IPS-20b (cell line): ENCODE measurements at regions not wholly inside any gene's neighbourhood (a gene's known extent, or its start where the extent isn't known, plus 50 kb on each side); places are given as distances from the start of the nearest gene placed in this dataset.

Experiments used
- H3K27ac ChIP-seq: one replicate; pipeline ENCODE4 v1.5.1; 2013; ENCODE audit warnings: low read length
- H3K27me3 ChIP-seq: 2 replicates; pipeline ENCODE4 v1.6.1; 2013; ENCODE audit warnings: mild to moderate bottlenecking, low read length, inconsistent platforms; ENCODE audit not compliant: insufficient read depth
- H3K36me3 ChIP-seq: 2 replicates; pipeline ENCODE4 v1.6.1; 2013; ENCODE audit warnings: low read depth, mild to moderate bottlenecking, inconsistent platforms, low read length, moderate library complexity; ENCODE audit not compliant: insufficient read depth
- H3K4me1 ChIP-seq: 2 replicates; pipeline ENCODE4 v1.6.1; 2013; ENCODE audit warnings: mild to moderate bottlenecking, control low read depth, inconsistent platforms, low read length, moderate library complexity; ENCODE audit not compliant: insufficient read depth
- H3K4me3 ChIP-seq: 2 replicates; pipeline ENCODE4 v1.5.1; 2013; ENCODE audit warnings: mild to moderate bottlenecking, low read length, inconsistent platforms
- H3K9ac ChIP-seq: 2 replicates; pipeline ENCODE4 v1.6.1; 2013; ENCODE audit warnings: low read depth, mild to moderate bottlenecking, inconsistent platforms, low read length, moderate library complexity
- H3K9me3 ChIP-seq: 2 replicates; pipeline ENCODE4 v1.6.1; 2013; ENCODE audit warnings: mild to moderate bottlenecking, low read depth, low read length, inconsistent platforms; ENCODE audit not compliant: insufficient read depth

DNA sequence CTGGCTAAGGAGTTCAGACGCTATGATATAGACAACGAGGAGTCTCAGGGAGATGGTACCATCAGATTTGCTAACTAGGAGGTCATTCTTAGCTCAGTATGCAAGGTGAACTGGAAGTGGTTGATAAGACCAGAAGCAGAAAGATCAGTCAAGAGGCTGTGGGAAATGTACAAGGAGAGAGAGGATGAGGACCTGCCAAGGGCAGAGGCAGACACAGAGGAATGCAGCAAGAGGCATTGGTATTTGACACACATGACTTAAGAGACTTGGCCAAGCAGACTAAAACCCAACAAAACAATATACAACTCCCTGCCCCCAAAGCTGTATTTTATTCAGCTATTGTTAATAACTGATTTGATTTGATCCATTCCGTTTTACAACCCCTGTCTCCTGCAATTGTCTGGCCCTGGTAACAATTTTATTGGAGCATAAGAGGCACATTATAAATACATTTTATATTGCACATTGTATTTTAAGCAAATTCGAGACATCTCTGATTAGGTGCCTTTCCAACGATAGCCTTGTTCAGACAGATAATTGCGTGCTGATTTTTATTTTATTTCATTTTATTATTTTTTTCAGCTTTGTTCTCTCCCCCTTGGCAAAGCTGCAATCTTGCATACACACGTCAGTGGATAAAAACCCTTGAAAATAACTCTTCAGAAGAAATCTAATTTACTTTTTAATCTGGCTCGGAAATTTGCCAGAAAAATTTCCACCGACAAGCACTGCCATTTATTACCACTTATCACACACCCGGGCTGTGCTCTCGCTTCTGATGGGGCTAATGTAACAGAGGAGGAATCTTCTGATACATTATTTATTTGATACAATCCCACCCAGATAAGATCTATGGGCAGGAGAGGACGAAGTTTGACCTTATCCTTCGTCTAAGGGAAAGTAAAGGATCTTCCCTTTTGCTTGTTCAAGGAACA, 237.8 kb downstream of the NXPE2 start:
- Histone ChIP-seq H3K36me3 (no peaks in the 10 kb centered on the region), H3K9me3 (no peaks in the 10 kb centered on the region), H3K4me1 (no peaks in the 10 kb centered on the region), H3K4me3 (no peak overlapping the region), H3K27ac (no peak overlapping the region), H3K9ac (no peak overlapping the region), H3K27me3 (no peaks in the 10 kb centered on the region)

DNA sequence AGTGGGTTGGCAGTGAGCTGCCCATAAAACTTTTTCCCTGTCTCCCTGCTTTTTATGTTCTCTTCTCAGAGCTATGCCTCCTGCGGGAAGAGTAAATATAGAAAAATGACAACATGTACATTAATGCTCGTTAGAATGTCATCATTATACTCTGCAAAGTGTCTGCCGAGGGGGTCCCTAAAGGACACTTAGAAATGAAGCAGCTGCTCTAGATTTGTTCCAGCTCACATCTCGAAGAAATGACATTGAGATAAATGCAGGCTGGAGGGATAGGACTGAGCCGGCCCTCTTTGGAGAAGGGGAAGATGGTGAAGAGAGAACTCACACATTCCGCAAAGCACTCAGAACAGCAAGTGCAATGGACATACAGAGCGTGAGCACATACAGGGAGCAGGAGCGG, 240.0 kb downstream of the NXPE2 start:
- Histone ChIP-seq H3K4me1 (no peaks in the 10 kb centered on the region), H3K36me3 (no peaks in the 10 kb centered on the region), H3K27me3 (no peaks in the 10 kb centered on the region), H3K9ac (no peak overlapping the region), H3K27ac (no peak overlapping the region), H3K4me3 (no peak overlapping the region), H3K9me3 (no peaks in the 10 kb centered on the region)

DNA sequence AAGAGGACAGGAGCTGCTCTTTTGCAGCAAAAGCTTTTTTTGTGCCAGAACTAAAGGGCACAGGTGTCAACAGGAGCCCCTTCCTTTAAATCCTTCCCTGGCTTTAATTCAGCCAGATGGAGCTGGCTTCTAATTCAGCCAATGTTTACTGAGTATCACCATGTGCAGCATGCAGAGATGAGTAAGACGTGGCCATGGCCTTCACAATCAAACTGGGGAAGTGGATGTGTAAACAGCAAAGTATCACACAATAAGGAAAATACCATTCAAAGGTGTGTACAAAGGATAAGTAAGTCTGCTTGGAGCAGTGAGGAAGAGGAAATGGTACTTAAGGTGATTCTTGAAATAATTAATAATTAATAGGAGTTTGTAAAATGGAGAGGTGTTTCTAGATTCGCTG, 243.4 kb downstream of the NXPE2 start:
- H3K36me3 ChIP-seq = no peaks in the 10 kb centered on the region
- no peaks in the 10 kb centered on the region for H3K27me3 ChIP-seq
- no peak overlapping the region for H3K9ac ChIP-seq
- H3K4me1 ChIP-seq = no peaks in the 10 kb centered on the region
- H3K27ac ChIP-seq = no peak overlapping the region
- H3K4me3 ChIP-seq = no peak overlapping the region
- no peaks in the 10 kb centered on the region for H3K9me3 ChIP-seq

DNA sequence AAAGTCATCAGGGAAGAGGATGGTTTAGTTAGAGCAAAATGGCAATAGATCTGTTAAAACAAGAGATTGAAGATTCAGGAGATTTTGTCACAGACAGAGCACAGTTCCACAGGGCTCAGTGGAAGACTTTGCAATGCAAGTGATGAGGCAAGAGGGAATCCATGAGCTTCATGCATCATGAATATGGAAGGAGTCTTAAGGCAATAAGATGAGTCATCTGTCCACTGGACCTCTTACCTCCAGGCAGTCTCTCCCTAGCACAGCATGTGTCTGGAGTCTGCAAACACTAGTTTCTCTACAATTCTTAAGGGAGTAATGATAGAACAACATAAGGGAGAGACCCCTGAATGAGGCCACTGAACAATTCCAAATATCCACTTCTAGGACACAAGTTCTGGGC, 245.7 kb downstream of the NXPE2 start:
- no peak overlapping the region for H3K4me3 ChIP-seq
- H3K4me1 ChIP-seq = no peaks in the 10 kb centered on the region
- no peaks in the 10 kb centered on the region for H3K9me3 ChIP-seq
- no peaks in the 10 kb centered on the region for H3K27me3 ChIP-seq
- H3K27ac ChIP-seq = no peak overlapping the region
- no peaks in the 10 kb centered on the region for H3K36me3 ChIP-seq
- H3K9ac ChIP-seq = no peak overlapping the region

DNA sequence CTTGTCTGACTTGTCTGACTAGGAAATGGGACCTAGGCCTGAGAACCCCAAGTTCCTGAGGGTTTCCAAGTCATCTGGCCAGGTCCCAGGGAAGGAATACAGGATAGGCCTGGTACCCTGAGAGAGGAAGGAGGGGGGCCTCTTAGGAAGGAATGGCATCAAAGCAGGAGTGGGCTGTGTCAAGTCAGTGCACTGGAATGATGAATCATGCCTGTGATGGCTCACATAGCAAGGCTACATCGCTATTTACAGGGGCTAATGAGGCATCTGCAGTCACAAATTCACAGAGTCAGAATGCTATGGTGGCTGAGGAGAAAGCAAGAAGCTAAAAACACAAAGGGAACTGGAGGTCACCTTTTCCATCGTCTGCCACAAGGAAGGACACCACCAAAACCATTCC, 247.3 kb downstream of the NXPE2 start:
- no peaks in the 10 kb centered on the region for H3K9me3 ChIP-seq
- no peaks in the 10 kb centered on the region for H3K4me1 ChIP-seq
- H3K27me3 ChIP-seq = no peaks in the 10 kb centered on the region

DNA sequence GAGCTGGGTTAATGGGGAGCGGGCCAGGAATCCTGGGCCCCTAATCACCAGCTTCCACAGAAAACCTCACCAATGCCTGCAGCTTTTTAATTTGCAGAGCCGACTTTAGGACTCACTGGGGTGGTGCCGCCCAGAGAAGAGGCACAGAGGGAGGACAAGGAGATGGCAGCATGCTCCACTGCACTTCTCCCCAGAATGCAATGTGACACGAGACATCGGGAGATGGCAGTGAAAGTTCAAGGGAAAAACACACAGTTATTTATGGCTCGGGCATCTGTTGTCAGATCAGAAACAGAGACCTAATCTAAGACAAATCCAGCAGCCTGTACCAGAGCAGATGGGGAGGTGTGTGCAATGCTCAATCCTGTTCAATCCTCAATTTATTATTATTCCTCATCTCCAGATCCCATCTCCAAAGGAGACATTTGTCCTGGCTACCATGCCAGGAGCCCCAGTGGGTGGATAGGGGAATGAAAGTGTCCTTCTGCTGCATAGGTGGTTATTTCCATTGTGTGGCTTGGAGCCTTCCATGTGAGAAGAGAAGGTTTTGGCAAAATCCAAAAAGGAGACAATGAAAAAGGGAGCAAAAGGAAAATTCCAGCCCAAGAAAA, 250.0 kb downstream of the NXPE2 start:
- H3K4me3 ChIP-seq = no peak overlapping the region
- H3K9me3 ChIP-seq = peaks cover 9% of the 10 kb centered on the region; the same call in 1 of the 2 replicates
- no peaks in the 10 kb centered on the region for H3K4me1 ChIP-seq
- no peaks in the 10 kb centered on the region for H3K36me3 ChIP-seq
- H3K9ac ChIP-seq = no peak overlapping the region
- no peak overlapping the region for H3K27ac ChIP-seq
- H3K27me3 ChIP-seq = no peaks in the 10 kb centered on the region

More for the DNA sequence above, 247.3 kb downstream of the NXPE2 start:
- no peak overlapping the region for H3K4me3 ChIP-seq
- H3K27ac ChIP-seq = no peak overlapping the region
- H3K36me3 ChIP-seq = no peaks in the 10 kb centered on the region
- H3K9ac ChIP-seq = no peak overlapping the region

DNA sequence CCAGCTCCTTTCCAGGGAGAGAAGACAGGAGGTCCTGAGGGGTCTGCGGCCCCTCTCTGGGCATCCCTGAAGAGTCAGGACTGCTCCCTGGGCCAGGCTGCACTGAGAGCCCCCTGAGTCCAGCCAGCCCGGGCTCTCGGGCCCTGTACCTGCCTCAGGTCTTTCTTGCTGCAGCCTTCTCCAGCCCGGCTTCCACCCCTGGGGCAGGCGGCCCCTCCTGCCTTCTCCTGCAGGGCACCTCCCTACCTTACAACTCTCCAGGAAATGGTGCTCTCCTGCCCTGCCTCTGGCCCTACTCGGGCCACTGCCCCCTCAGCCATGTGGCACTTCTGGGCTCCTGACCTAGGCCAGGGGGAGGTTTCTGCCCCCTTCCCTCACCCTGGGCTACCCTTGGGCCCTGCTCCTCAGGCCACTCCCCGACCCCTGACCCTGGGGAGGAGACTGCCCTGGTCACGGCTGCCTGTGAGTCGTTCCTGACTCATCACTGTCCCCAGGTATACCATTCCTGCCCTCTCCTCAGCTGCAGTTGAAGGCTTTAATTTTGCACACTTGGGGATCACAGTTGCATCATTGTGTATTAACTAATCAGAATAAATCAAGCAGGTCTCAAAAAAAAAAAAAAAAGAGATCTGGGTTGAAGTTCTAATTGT, 251.1 kb downstream of the NXPE2 start:
- Histone ChIP-seq H3K4me3 (no peak overlapping the region), H3K9me3 (peaks cover 11% of the 10 kb centered on the region; the same call in 1 of the 2 replicates), H3K27ac (no peak overlapping the region), H3K4me1 (no peaks in the 10 kb centered on the region), H3K9ac (no peak overlapping the region), H3K36me3 (no peaks in the 10 kb centered on the region), H3K27me3 (no peaks in the 10 kb centered on the region)

DNA sequence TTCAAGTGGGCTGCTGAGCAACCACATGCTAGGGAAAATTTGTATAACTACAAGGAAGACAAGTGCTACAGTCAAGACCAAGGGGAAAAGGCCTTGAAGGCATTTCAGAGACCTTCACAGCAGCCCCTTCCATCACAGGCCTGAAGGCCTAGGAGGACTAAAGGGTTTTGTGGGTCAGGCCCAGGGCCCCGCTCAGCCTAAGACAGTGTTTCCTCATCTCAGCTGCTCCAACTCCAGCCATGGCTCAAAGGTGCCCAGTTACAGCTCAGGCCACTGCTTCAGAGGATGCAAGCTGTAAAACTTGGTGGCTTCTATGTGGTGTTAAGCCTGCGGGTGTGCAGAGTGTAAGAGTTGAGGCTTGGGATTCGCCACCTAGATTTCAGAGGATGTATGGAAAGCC, 260.5 kb downstream of the NXPE2 start:
- Histone ChIP-seq H3K9ac (no peak overlapping the region), H3K36me3 (no peaks in the 10 kb centered on the region), H3K27ac (no peak overlapping the region), H3K4me3 (no peak overlapping the region), H3K9me3 (peaks cover 26% of the 10 kb centered on the region), H3K27me3 (no peaks in the 10 kb centered on the region), H3K4me1 (no peaks in the 10 kb centered on the region)

DNA sequence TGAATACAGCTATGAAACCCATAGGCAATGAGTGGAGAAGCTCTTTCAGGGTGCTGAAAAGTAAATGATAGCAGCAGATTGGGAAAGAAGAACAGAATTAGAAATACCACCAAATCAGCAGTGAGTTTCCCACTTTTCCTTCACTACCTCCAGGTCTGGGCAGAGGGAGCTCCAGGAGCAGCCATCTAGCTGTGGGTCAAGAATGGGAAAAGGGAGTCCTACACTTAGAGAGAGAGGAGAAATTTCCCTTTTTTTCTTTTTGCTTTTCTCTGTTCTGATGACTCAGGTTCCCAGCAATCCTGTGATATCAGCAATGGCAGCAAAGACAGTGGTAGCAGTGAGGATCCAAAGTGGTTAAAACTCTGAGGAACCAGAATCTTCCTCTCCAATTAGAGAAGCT, 263.9 kb downstream of the NXPE2 start:
- Histone ChIP-seq H3K9me3 (peaks cover 21% of the 10 kb centered on the region), H3K27ac (no peak overlapping the region), H3K27me3 (no peaks in the 10 kb centered on the region), H3K4me3 (no peak overlapping the region), H3K36me3 (no peaks in the 10 kb centered on the region), H3K9ac (no peak overlapping the region), H3K4me1 (no peaks in the 10 kb centered on the region)

DNA sequence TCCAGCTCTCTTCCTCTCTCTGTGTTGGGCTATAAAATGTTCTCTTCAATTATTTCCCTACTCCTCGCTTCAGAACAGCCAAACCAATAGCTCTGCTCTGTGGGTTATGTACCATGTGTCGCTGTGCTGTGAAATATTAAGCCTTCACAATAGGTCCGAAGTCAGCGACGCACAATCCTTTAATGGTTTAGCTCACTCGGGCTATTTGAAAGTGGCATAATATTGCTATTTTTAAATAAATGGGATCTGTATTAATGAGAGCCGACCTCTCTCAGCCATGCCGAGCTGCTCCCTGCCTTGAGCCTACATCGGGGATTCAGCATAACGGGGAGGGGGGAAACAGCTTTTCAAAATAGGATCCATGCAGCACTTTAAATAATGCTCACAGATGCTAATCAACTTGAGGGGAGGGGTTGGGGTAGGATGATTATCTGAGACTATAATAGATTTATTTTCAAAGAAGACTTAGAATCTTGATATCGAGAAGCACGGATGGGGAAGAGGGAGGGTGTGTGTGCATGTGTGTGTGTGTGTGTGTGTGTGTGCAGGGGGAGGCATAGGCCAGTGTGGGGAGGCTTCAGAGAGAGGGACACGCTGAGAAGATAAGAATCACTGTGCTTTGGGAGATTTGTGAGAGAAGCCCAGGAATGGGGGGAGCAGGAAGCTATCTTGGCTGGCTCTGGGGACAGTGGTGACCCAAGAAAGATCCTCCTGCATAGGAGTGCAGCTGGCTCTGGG, 271.5 kb downstream of the NXPE2 start:
- H3K4me3 ChIP-seq = no peak overlapping the region
- H3K9ac ChIP-seq = no peak overlapping the region
- H3K36me3 ChIP-seq = no peaks in the 10 kb centered on the region
- no peak overlapping the region for H3K27ac ChIP-seq
- no peaks in the 10 kb centered on the region for H3K9me3 ChIP-seq
- H3K4me1 ChIP-seq = no peaks in the 10 kb centered on the region
- H3K27me3 ChIP-seq = no peaks in the 10 kb centered on the region

DNA sequence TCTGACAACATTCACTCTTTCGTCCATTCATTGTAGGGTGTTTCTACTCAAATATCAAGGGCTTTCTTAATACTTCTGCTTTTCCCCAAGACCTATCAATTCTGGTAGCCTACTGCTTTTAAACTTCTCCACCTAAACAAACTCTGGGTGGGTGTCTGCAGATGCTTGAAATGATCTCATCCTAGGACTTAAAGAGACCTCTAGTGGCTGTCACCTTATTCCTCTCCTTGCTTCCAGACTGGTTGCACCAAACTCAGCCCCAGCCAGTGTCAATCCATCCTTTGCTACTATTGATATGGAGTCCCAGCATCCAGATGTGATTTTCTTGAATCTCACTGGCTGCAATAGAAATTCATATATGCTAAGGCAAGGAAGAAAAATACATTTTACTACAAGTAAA, 274.7 kb downstream of the NXPE2 start:
- no peaks in the 10 kb centered on the region for H3K27me3 ChIP-seq
- H3K9ac ChIP-seq = no peak overlapping the region

More for the DNA sequence above, 274.7 kb downstream of the NXPE2 start:
- no peak overlapping the region for H3K27ac ChIP-seq
- no peaks in the 10 kb centered on the region for H3K36me3 ChIP-seq
- no peaks in the 10 kb centered on the region for H3K4me1 ChIP-seq
- H3K9me3 ChIP-seq = no peaks in the 10 kb centered on the region
- H3K4me3 ChIP-seq = no peak overlapping the region
